ENCODE measurements at regions not wholly inside any gene's neighbourhood (a gene's known extent, or its start where the extent isn't known, plus 50 kb on each side); places are given as distances from the start of the nearest gene placed in this dataset.

- no peak for TF ChIP-seq L3MBTL2 (conservative IDR thresholded peaks at IDR 0.05)
- no peak for TF ChIP-seq FOXK2 (IDR thresholded peaks at IDR 0.05)
- TF ChIP-seq SP1 (IDR thresholded peaks at IDR 0.05), result no peak
- no peak for TF ChIP-seq ARNT (IDR thresholded peaks at IDR 0.05)
- TF ChIP-seq CTBP1 (IDR thresholded peaks at IDR 0.05; ENCODE audit: borderline replicate concordance), result no peak
- TF ChIP-seq FOXA1 (IDR thresholded peaks at IDR 0.05), result no peak
- no peak for TF ChIP-seq NFRKB (IDR thresholded peaks at IDR 0.05)
- no peak for TF ChIP-seq HDGF (IDR thresholded peaks at IDR 0.05; ENCODE audit: borderline replicate concordance)
- no peak for TF ChIP-seq BHLHE40 (IDR thresholded peaks at IDR 0.05; ENCODE audit: borderline replicate concordance)
- TF ChIP-seq FOXM1 (IDR thresholded peaks at IDR 0.05; ENCODE audit: borderline replicate concordance), result no peak
- TF ChIP-seq PKNOX1 (IDR thresholded peaks at IDR 0.05), result no peak
- no peak for TF ChIP-seq ELF4 (IDR thresholded peaks at IDR 0.05)
- no peak for TF ChIP-seq SUZ12 (IDR thresholded peaks at IDR 0.05)
Measured at GRCh38 chr12:98067795-98068194, 447.6 kb upstream of the TMPO start.
